ENCODE measurements at regions not wholly inside any gene's neighbourhood (a gene's known extent, or its start where the extent isn't known, plus 50 kb on each side); places are given as distances from the start of the nearest gene placed in this dataset.

GRCh38 chr4:3853388-3854035 is 87.3 kb downstream of the ADRA2C start:
- no peak for DNase-seq

- DNase-seq = no peak
These were observed 88.5 kb downstream of the ADRA2C start for GRCh38 chr4:3854661-3855060.

- DNase-seq = no peak
These were observed 89.5 kb downstream of the ADRA2C start for GRCh38 chr4:3855646-3856045.

GRCh38 chr4:3856604-3857204 is 90.5 kb downstream of the ADRA2C start:
- no peak for DNase-seq

DNA sequence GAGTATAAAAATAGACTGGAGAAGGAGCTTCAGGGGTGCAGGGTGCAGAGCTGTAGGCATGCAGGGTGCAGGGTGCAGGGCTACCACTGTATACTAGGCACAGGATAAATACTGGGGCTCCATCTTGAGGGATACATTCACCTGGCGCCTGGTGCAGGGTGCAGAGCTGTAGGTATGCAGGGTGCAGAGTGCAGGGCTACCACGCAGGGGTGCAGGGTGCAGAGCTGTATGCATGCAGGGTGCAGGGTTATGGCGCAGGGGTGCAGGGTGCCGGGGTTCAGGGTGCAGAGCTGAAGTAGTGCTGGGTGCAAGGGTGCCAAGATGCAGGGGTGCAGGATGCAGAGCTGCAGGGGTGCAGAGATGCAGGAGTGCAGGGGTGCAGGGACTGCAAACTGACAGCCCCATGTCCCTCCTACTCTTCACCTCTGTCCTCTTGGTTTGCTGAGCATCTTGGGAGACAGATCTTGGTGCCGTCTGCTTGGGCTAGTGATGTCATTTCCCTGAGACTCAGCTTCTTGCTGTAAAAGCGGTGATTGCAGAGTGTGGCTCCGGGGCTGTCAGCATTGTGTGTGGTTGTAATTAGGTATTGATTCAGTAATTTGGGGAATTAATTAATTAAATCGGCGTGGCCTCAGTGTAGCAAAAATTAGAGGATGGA is 91.2 kb downstream of the ADRA2C start:
- DNase-seq = no peak

DNA sequence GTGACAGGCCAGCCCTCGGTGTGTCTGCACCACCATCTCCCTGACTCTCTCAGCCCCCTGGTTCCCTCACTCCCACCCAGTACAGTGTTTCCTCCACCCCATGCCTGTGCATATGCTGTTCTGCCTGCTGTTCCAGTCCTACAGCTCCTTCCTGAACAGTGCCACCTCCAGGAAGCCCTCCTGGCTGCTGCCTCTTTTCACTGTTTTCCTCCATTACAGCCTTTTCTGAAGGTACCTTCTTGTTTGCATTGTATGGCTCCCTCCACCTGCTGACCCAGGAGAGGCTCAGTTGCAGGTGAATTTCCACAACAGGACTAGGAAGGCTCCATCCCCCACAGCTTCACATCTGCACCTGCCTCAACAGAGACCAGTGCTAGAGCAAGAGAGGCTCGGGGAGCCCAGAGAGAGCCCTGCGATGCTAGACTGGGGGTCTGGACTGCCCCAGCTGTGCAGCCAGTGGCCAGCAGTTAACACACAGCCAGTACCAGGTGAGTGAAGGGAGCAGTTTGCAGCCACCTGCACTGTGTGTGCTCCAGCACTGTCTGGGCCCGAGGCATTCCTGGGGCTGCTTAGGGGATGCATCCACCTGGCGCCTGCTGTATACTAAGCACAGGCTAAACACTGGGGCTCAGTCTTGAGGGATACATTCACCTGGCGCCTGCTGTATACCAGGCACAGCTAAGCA is 92.0 kb downstream of the ADRA2C start:
- DNase-seq = no peak

- no peak for DNase-seq
These were observed 92.7 kb downstream of the ADRA2C start for GRCh38 chr4:3858765-3859388.

GRCh38 chr4:3859571-3859970 is 93.4 kb downstream of the ADRA2C start:
- DNase-seq = no peak

- DNase-seq = no peak
These were observed 94.1 kb downstream of the ADRA2C start for GRCh38 chr4:3860061-3860912.

DNA sequence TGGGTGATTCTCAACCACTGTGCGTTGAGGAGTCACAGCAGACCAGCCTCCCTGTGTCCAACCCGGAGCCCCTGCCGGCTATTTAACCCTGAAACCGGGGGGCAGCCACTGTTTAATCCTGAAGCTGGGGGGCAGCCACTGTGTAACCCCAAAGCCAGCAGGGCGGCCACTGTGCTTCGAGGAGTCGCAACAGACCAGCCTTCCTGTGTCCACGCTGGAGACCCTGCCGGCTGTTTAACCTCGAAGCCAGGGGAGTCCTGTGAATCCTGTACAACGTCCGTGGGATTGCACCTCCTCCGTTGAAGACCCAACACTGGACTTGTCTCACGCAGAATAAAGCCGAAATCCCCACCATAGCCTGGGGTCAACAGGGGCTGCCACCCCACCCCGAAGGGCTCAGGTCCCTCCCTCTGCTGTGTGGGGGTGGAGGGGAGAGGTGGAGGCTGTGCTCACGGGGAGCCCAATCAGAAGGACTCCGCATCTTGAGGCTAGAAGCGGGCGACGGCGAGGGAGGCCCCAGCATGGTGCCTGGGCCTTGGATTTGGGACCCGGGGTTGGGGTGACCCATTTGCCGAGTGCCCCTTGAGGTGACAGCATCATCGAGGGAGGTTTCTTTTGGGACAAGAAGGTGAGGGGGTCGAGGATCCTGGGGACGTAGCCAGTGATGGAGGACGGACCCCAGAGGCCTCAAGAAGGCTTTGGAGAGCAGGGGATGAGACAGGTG is 94.9 kb downstream of the ADRA2C start:
- no peak for DNase-seq

DNA sequence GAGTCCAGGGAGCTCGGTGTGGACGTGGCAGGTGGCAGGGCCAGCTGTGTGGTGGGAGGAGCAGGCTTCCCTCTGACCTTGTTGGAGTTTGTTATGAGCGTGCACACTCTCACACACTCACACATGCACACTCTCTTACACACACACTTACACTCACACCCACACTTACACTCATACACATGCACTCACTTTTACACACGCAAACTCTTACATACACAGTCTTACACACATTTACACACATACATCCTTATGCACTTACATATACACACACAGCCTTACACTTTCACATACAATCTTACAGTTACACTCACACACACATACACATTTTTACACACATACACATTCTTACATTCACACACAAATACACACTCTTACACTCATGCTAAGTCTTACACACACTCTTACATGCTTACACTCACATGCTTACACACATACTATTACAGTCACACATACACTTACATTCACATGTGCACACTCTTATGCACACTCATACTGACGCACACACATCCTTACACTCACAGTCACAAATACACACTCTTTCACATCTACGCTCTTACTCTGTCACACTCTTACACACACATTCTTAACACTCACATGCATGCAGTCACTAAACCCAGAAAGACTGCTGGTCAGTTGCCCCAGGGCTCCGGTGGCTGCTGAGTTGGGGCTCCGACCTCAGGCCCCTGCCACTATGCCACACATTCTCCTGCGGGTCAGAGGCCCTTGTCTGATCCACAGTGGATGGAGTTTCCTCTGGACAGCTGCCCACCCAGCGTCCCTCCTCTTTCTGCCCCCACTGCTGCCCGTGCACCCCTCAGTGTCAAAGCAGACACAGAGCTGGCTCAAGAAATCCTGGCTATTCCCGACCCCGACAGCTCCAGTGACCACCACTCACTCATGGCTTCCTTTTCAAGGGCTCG is 95.8 kb downstream of the ADRA2C start:
- no peak for DNase-seq

GRCh38 chr4:3862640-3863420 is 96.6 kb downstream of the ADRA2C start:
- no peak for DNase-seq

- no peak for DNase-seq
These were observed 97.9 kb downstream of the ADRA2C start for GRCh38 chr4:3863841-3864741.

DNA sequence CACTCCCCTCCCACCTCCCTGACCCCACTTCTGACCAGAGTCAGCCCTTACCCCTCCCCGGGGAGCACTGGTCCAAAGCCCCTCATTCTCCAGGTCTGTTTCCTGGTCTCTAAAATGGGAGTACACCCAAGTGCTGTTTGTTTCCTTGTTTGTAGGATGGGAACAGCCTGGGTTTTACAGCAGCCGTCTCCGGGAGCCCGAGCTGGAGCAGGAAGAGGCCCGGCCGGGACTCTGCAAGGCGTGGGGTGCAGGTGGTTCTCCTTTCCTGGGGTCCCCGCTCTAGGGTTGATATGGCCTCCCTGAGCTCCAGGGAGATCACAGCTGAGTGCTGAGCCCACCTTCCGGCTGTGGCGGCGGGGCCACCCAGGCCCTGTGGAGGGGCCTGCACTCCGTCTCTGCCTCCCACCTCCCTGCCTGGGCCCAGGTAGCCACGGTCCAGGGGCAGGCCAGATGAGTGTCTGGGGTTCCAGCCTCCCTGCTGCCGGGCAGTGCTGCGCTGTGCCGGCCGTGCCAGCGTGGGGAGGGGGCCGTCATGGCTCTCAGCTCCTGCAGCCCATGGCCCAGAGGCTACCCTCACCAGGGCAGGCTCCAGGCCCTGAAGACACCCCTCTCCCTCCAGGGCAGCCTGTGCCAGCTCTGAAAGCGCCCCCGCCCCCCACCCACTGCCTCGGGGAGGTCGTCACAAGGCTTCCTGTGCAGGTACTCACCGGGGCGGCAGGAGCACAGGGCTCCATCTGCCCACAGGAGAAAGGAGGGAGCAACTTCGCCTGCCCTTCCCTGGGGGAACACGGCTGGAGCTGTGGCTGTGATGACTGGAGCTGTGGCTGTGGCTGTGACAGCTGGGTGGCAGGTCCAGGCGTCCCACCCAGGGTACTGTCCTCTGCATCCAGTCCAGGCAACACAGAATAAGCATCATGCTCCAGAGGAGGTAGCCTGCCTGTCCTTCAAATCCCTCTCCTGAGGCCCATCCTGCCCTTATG is 98.8 kb downstream of the ADRA2C start:
- no peak for DNase-seq

DNA sequence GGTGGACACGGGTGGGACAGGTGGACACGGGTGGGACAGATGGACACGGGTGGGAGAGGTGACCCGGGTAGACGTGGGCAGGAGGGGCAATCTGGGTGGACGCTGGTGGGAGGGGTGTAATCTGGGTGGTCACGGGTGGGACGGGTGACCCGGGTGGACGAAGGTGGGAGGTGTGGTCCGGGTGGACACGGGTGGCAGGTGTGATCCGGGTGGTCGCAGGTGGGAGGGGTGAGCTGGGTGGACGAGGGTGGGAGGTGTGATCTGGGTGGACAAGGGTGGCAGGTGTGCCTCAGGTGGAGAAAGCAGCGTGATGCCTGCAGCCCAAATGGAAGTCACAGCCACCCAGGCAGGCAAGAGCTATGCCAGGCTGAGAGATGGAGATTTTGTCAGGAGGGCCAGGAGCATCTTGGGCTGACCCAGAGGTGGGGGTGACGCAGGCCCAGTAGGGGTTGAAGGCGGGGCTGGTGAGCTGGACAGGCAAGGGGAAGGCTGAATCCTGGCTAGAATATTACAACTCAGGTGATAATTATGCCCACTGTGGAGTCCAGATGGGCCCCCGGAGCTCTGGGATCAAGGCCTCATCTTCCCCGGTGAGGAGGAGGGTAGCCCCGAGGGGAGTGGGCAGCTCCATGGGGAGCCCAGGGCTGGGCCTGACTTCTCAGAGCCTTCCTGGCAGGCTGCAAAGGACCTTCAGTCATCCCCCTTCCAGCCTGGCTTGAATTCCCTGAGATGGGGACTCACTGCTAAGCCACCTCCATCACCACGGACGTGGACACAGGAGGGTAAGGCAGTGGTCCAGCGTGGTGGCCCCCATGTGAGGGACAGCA is 100.0 kb downstream of the ADRA2C start:
- DNase-seq = no peak

DNA sequence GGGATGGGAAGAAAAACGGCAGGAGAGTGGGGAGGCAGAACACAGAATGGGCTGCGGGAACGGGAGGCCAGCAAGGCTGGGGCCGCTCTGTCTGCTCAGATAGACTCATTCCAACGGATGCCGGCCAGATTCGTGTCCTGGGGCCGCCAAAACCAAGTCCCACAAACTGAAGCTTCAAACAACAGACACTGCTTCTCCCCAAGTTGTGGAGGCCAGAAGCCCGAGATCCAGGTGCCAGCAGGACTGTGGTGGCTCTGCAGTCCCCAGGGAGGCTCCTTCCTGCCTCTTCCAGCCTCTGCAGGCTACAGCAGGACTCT is 100.6 kb downstream of the ADRA2C start:
- no peak for DNase-seq
